Endothelial cell of umbilical vein (primary cell): ENCODE measurements at regions not wholly inside any gene's neighbourhood (a gene's known extent, or its start where the extent isn't known, plus 50 kb on each side); places are given as distances from the start of the nearest gene placed in this dataset.

Source experiments
- BruUV-seq: library from RNA; stranded (reverse); fragments of 400-500 nt; replicated peaks from 2 replicates; lab custom pipeline; 2021; lab: Mats Ljungman, UMichigan
- CTCF ChIA-PET: fragments of 300-600, 350-600 bp; sonication (Branson Sonifier 250); formaldehyde crosslinking; loops from one replicate; lab custom pipeline; 2021; ENCODE audit warnings: antibody characterized with exemption, inconsistent platforms; lab: Charles Lee
- POLR2A ChIA-PET: fragments of 300-600, 350-600 bp; sonication (Branson Sonifier 250); formaldehyde crosslinking; loops from one replicate; lab custom pipeline; 2021; ENCODE audit warnings: antibody characterized with exemption, inconsistent platforms; lab: Charles Lee
- DNase-seq: peaks from one replicate; pipeline ENCODE4 v3.0.0-alpha.2; 2011; ENCODE audit warnings: low read depth, low spot score
- FAIRE-seq: peaks from 2 replicates; lab custom pipeline; 2011; peaks lifted over from hg19 to GRCh38; lab: Jason Lieb, UNC
- H2AFZ ChIP-seq: 2 replicates; pipeline ENCODE4 v1.6.0; 2012; ENCODE audit warnings: low read depth, low read length, control low read depth, inconsistent platforms
- H3K27ac ChIP-seq: 2 replicates; pipeline ENCODE4 v1.5.1; 2011; ENCODE audit warnings: low read depth, mild to moderate bottlenecking, control low read depth, low read length, moderate library complexity; ENCODE audit not compliant: insufficient read depth
- H3K27me3 ChIP-seq, 2 experiments: 2 replicates each; pipeline versions ENCODE4 v1.6.0 to v1.6.1; 2011; ENCODE audit warnings: low read length in 2 of 2, mixed read lengths in 1 of 2; ENCODE audit not compliant: control insufficient read depth in 2 of 2, insufficient read depth in 2 of 2
- H3K36me3 ChIP-seq, 2 experiments: 2 replicates in 1 of 2; 3 replicates in 1 of 2; pipeline ENCODE4 v1.5.1; 2011; ENCODE audit warnings: low read length in 2 of 2, mild to moderate bottlenecking in 1 of 2, moderate library complexity in 1 of 2; ENCODE audit not compliant: control insufficient read depth in 2 of 2, insufficient read depth in 2 of 2; ENCODE audit errors: extremely low read depth in 1 of 2
- H3K4me1 ChIP-seq: 3 replicates; pipeline ENCODE4 v1.5.1; 2011; ENCODE audit warnings: mild to moderate bottlenecking, low read length; ENCODE audit not compliant: control insufficient read depth, insufficient read depth; ENCODE audit errors: extremely low read depth
- H3K4me2 ChIP-seq: 2 replicates; pipeline ENCODE4 v1.6.1; 2011; ENCODE audit warnings: low read length, control low read depth, mixed read lengths; ENCODE audit not compliant: insufficient read depth
- H3K4me3 ChIP-seq, 3 experiments: fragments of 200-600 bp in 1 of 3; sonication (generic), shearing (Covaris generic) in 1 of 3; replicated peaks in 1 of 3; 2 replicates each; pipeline ENCODE4 v1.5.1; 2011 to 2016; ENCODE audit warnings: control low read depth in 3 of 3, low read length in 3 of 3, mild to moderate bottlenecking in 2 of 3, inconsistent platforms in 1 of 3, low read depth in 1 of 3, moderate library complexity in 1 of 3; ENCODE audit not compliant: insufficient read depth in 1 of 3
- H3K79me2 ChIP-seq: 2 replicates; pipeline ENCODE4 v1.6.0; 2012; ENCODE audit warnings: low read length, inconsistent platforms; ENCODE audit not compliant: control insufficient read depth, insufficient read depth
- H3K9ac ChIP-seq: replicated peaks from 2 replicates; pipeline ENCODE3; 2011; ENCODE audit warnings: low read length, control low read depth; ENCODE audit not compliant: insufficient read depth; ENCODE audit errors: extremely low read depth
- H3K9me1 ChIP-seq: replicated peaks from 3 replicates; pipeline ENCODE4 v1.6.0; 2011; ENCODE audit warnings: mild to moderate bottlenecking, low read length; ENCODE audit not compliant: control insufficient read depth, insufficient read depth; ENCODE audit errors: extremely low read depth
- H3K9me3 ChIP-seq: replicated peaks from 2 replicates; pipeline ENCODE4 v1.5.1; 2012; ENCODE audit warnings: low read length, inconsistent platforms; ENCODE audit not compliant: control insufficient read depth, insufficient read depth
- H4K20me1 ChIP-seq: replicated peaks from 2 replicates; pipeline ENCODE3; 2011; ENCODE audit warnings: mild to moderate bottlenecking, low read length; ENCODE audit not compliant: control insufficient read depth, insufficient read depth; ENCODE audit errors: extremely low read depth
- FOS ChIP-seq: IDR thresholded peaks from 2 replicates; pipeline ENCODE4 v1.6.1; 2011; ENCODE audit warnings: mild to moderate bottlenecking, low read length, moderate library complexity, borderline replicate concordance; ENCODE audit not compliant: insufficient read depth
- GATA2 ChIP-seq: IDR thresholded peaks from 2 replicates; pipeline ENCODE4 v1.7.0; 2011; ENCODE audit warnings: low read depth, mild to moderate bottlenecking, moderate library complexity, mixed read lengths, low read length; ENCODE audit not compliant: insufficient read length, insufficient read depth
- JUN ChIP-seq: IDR thresholded peaks from 2 replicates; pipeline ENCODE4 v1.6.1; 2011; ENCODE audit warnings: borderline replicate concordance, low read depth; ENCODE audit not compliant: insufficient read length, insufficient read depth
- POLR2AphosphoS5 ChIP-seq: IDR thresholded peaks from 2 replicates; pipeline ENCODE4 v1.6.1; 2012; ENCODE audit warnings: low read depth, mild to moderate bottlenecking, control low read depth, low read length, moderate library complexity; ENCODE audit not compliant: insufficient read depth
- dilution Hi-C: fragments of 300-500 bp; cut with MboI; formaldehyde crosslinking; loops from one replicate; pipeline ENCODE4 v1.15.0; 2019; ENCODE audit warnings: low sequenced_read_pairs; ENCODE audit not compliant: extremely low pct_ligation_motif_present
- intact Hi-C: fragments of 100-400 bp; cut with micrococcal nuclease; formaldehyde crosslinking; loops from one replicate; pipeline ENCODE4 v1.10.0; 2022
- TF ChIP-seq, protein P1 (sequence below), 2 donors: IDR thresholded peaks; 1 replicate in 1 of 2; 2 replicates in 1 of 2; pipeline ENCODE4 v1.5.1; 2011; ENCODE audit warnings: low read length in 2 of 2, mild to moderate bottlenecking in 2 of 2, moderate library complexity in 2 of 2, control low read depth in 1 of 2, inconsistent platforms in 1 of 2, low read depth in 1 of 2; ENCODE audit not compliant: insufficient read depth in 1 of 2; ENCODE audit errors: extremely low read depth in 1 of 2
- TF ChIP-seq, protein P2 (sequence below): IDR thresholded peaks from 2 replicates; pipeline ENCODE4 v1.6.1; 2011; ENCODE audit not compliant: insufficient read depth, insufficient read length

DNA sequence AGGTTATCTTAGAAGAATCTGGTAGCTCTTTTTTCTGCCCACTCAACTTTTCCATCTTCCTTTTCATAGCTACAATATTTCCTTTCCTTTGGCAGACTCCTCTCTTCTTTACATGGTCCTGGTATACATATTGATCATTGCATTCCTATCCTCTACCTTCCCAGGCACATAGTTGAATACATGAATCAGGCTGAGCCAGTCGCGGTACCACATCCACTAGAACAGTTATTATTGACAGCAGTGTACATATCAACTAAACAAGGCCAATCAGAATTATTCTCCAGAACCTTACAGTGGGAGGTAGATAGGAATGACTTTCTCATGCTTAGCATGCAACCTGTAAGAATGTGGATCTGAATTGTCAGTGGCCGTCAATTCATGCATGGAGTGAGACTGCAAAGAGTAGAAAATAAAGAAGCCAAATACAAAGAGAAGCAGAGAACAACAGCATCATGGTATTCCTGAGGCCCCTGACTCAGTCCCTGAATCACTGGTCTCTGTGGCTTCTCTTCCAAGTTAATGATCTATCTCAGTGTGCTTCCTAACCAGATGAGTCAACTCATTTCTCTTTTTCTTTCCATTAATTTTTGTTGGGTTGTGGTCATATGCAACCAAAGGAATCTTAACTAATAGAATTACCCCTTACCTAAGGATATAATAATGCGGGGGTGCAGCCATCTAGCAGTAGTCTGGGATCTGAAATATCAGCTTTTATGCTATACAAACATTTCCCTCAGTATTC lies 60.9 kb upstream of the DCBLD2 start:
- no peaks in the 10 kb centered on the region for H3K79me2 ChIP-seq
- H3K36me3 ChIP-seq = no peaks in the 10 kb centered on the region
- FAIRE-seq = peak; percentile 72
- POLR2A ChIA-PET = no interaction called here
- CTCF ChIA-PET = interaction anchor here (1.3 to 1.8 kb wide), 3 partner anchors 10 to 62 kb away, joined by 3 to 4 read pairs (median 4); partner anchors contain the start of gene DCBLD2
- peak overlapping the region; percentile 63 for H3K27ac ChIP-seq
- H3K9ac ChIP-seq = no peak overlapping the region
- DNase-seq = peak; percentile 57
- H3K9me1 ChIP-seq = no peaks in the 10 kb centered on the region
- TF ChIP-seq JUN (peak; percentile 10), GATA2 (peak; percentile 51), POLR2AphosphoS5 (peak; percentile 17), FOS (peak; percentile 81)
- TF ChIP-seq, protein P1, sequence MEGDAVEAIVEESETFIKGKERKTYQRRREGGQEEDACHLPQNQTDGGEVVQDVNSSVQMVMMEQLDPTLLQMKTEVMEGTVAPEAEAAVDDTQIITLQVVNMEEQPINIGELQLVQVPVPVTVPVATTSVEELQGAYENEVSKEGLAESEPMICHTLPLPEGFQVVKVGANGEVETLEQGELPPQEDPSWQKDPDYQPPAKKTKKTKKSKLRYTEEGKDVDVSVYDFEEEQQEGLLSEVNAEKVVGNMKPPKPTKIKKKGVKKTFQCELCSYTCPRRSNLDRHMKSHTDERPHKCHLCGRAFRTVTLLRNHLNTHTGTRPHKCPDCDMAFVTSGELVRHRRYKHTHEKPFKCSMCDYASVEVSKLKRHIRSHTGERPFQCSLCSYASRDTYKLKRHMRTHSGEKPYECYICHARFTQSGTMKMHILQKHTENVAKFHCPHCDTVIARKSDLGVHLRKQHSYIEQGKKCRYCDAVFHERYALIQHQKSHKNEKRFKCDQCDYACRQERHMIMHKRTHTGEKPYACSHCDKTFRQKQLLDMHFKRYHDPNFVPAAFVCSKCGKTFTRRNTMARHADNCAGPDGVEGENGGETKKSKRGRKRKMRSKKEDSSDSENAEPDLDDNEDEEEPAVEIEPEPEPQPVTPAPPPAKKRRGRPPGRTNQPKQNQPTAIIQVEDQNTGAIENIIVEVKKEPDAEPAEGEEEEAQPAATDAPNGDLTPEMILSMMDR (IDR thresholded peaks at IDR 0.05; ENCODE audit: extremely low read depth in 1 of 2, insufficient read depth in 1 of 2, low read depth in 1 of 2, low read length in 2 of 2) = no peak
- TF ChIP-seq, protein P2, sequence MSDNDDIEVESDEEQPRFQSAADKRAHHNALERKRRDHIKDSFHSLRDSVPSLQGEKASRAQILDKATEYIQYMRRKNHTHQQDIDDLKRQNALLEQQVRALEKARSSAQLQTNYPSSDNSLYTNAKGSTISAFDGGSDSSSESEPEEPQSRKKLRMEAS = no peak
- H3K9me3 ChIP-seq = no peaks in the 10 kb centered on the region
- no peak overlapping the region for H2AFZ ChIP-seq
- peaks cover 36% of the 10 kb centered on the region for H3K4me1 ChIP-seq
- intact Hi-C loops (no loop called here), dilution Hi-C loops (no loop called here)
- H4K20me1 ChIP-seq = no peaks in the 10 kb centered on the region
- peak overlapping the region; percentile 12 for H3K4me2 ChIP-seq
- no peak overlapping the region for H3K4me3 ChIP-seq
- BruUV-seq = TSS peak; percentile 83
- no peaks in the 10 kb centered on the region for H3K27me3 ChIP-seq
